HUDEP-2 (cell line): ENCODE measurements at regions not wholly inside any gene's neighbourhood (a gene's known extent, or its start where the extent isn't known, plus 50 kb on each side); places are given as distances from the start of the nearest gene placed in this dataset.

Source experiments
- DNase-seq, 76 experiments: peaks; one replicate each; lab custom pipeline; 2025; ENCODE audit not compliant: unreplicated experiment in 76 of 76; lab: John Stamatoyannopoulos, UW

DNA sequence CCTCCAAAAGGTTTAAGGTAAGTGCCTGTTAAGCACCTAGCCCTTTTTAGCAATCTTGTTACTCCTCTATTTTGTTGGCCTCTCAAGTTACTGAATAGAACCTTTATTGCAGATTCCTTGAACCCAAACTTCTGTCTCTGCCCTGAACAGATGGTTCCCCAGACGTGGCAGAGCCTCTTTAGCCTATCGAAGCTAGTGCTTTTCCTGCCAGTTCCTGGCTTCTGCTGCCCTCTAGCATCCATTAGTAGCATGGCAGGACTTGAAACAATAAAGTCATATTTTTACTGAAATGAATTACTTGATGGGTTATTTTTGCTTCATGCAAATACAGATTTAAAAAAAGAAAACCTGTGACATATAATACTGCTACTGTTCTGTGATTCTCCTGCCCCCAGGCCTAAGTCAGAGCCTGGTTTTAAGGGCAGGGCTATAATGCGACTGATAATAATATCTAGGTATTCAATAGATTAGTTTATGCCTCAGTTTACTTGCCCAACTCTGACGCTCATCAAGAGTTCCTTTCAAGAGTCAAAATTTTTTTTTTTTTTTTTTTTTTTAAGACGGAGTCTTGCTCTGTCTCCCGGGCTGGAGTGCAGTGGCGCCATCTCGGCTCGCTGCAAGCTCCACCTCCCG, 84.3 kb upstream of the PHF14 start:
- peak in 34 of 76 experiments; percentile 0 to 50 (median 12) for DNase-seq

- no peak for DNase-seq
Measured at GRCh38 chr7:10908600-10908999, 65.1 kb upstream of the PHF14 start.

DNA sequence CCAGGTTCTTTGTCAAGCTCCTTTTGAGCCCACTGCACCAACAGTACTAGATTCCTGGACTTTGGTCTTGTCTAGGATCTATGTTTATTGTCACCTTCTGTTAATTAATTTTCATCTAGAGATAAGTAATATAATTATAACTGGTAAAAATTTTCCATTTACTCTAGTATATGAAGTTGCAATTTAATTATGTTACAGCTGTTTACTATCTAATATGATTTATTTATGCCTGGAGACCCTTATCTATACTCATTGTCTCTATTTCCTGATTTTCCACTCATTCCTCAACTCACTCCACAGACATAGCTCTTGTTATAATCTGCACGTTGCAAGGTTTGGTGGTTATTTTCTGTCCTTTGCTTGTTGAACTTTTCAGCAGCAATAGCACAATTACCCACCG, 63.2 kb upstream of the PHF14 start:
- DNase-seq, result no peak

GRCh38 chr7:10912077-10912476, 61.6 kb upstream of the PHF14 start:
- no peak for DNase-seq

DNA sequence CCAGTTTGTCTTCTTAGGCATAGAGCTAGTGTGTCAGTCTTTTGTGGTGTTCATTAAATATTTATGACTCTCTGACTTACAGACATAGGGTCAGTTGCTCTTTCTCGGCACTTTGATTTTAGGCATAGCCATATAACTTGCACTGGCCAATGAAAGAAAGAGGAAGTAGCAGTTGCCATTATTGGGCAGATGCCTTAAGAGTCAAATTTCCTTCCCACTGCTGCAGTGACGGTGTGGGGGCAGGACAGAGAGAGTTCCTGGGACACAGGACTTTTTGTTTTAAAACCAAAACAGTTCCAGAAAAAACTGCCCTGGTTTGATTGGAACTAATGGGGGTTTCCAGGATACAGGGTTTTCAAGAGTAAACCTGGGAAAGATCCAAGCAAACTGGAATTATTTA, 60.2 kb upstream of the PHF14 start:
- DNase-seq, result no peak

- DNase-seq, result no peak
Measured at GRCh38 chr7:10918093-10918590, 55.5 kb upstream of the PHF14 start.

DNA sequence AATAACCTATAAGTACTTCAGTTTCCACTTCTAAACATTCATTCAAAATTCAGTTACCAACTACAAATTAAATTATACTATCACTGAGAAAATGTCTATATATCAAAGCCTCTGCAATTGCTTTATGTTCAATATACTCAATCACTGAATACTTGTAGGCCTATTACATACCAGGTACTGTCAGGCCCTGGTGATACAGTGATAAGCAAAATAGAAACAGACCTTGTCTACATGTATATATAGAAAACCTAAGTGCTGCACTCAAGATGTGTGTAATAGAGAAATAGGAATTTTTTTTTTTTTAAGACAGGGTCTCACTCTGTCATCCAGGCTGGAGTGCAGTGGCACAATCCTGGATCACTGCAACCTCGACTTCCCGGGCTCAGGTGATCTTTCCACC, 53.7 kb upstream of the PHF14 start:
- no peak for DNase-seq
